GM19452 (cell line): ENCODE measurements at regions not wholly inside any gene's neighbourhood (a gene's known extent, or its start where the extent isn't known, plus 50 kb on each side); places are given as distances from the start of the nearest gene placed in this dataset.
A peak's percentile ranks its signal among the peaks of the same experiment; 100 is the strongest.

Experiments used
- ATAC-seq: cut with Tn5 transposase; IDR thresholded peaks from one replicate; pipeline ENCODE4 v1.9.1; 2021; ENCODE audit not compliant: unreplicated experiment

DNA sequence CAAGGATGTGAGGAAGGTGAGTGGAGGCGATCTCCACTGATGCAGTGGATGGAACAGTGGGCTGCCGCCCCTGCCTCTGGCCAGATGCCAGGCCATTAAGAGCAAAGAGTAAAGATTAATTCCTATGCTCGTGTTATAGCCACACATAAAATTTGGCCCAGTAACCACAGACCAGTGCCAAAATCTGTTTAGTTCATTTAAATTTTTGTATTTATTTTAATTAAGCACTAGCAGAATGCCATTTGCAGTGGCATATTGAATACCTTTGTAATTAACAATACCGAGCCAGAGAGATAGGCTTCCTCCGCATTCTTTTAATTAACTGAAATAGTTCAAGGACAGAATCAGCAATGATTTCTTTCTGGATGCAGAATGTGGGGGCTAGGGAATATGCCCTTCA is 179.8 kb downstream of the MED10 start:
- ATAC-seq = no peak

DNA sequence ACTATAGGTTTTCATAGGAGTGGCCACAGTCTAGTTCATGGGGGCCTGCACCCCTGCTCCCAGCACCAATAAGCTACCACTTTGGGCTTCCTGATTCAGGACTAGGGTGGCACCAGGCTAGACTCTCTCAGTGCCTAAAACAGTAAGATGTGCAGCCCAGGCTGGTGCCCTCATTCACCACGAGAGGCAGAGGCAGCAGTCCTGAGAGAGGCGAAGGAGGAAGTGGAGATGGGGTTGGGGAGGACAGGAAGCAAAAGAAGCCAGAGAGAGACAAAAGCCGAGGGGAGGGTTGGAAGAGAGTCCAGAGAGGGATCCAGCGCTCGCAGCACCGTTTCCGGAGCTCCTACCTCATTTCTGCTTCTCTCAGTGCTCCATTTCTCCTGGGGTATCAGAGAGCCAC is 180.9 kb downstream of the MED10 start:
- no peak for ATAC-seq

- ATAC-seq = no peak
These were observed 182.5 kb downstream of the MED10 start for GRCh38 chr5:6195711-6196358.

DNA sequence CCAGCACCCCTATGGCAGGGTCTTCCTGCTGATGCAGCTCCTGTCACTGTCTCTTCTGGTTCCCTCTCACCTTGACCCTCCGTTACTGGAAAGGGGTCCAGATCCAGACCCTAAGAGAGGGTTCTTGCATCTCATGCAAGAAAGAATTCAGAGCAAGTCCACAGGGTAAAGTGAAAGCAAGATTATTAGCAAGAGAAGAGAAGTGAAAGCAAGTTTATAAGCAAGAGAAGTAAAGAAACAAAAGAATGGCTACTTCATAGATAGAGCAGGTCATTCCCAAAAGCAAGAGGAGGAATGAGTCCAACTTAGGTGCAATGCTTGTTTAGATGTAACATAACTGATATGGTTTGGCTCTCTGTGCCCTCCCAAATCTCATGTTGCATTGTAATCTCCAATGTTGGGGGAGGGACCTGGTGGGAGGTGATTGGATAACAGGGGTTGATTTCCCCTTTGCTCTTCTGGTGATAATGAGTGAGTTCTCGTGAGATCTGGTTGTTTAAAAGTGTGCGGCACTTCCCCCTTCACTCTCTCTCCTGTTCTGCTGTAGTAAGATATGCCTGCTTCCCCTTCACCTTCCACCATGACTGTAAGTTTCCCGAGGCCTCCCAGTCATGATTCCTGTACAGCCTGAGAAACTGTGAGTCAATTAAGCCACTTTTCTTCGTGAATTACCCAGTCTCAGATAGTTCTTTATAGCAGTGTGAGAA is 183.3 kb downstream of the MED10 start:
- no peak for ATAC-seq

DNA sequence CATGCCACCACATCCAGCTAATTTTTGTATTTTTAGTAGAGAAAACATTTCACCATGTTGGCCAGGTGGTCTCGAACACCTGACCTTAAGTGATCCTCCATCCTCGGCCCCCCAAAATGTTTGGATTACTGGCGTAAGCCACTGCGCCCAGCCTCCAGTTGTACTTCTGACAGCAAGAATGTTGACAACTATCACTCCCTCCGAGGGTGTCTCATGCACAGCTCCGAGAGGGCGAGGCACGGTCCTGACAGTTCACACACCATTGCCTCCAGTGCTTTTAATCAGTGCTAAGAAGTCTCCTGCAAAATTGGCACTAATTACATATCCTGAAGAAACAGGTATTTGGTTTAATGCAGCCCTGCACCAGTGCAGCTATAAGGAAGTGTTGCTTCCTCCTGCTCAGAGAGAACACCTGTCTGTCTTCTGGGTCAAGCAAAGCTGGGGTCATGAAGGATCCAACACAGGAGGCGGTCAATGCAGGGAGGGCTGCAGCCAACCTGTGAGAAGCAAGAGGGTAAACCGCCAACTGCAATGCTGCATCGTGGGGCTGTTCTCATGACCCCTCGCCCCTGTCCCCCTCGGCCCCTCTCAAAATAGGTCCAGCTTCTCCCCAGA is 184.0 kb downstream of the MED10 start:
- ATAC-seq = no peak

DNA sequence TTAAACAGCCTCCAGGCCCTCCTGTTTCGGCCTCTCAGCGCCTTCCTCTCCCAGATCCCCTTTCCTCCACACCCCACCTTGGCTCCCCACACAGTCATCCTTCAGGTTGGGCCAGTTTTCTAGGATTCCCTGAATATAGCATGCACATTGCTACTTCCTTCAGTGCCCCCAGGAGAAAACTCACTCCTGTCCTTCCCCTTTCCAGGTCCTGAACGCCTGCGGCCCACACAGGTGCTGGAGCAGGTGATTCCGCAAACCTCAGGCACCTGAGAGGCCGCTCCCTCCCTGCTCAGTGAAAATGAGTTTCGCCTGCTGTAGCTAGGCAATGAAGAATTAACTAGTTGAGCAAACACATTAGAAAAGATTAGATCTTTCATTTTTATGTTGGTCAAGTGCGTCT is 185.0 kb downstream of the MED10 start:
- ATAC-seq = no peak

- ATAC-seq = no peak
These were observed 187.5 kb downstream of the MED10 start for GRCh38 chr5:6190838-6191237.

DNA sequence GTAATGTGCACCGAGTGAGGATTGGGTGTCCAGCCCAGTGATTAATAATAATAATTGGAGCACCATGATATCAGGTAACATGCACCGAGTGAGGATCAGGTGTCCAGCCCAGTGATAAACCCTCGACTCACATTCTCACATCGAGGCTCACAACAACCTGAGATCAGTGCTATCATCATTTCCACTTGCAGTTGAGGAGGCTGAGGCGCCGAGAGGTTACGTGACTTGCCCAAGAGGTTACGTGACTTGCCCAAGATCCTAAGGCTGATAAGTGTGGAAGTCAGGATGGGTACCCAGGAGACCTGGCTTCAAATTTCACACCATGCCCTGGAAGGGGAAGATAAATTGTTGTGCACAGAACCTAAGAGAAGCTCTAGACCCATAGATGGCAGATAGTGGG is 189.4 kb downstream of the MED10 start:
- ATAC-seq = no peak

- ATAC-seq = peak; percentile 97
These were observed 190.0 kb downstream of the MED10 start for GRCh38 chr5:6188344-6188743.

DNA sequence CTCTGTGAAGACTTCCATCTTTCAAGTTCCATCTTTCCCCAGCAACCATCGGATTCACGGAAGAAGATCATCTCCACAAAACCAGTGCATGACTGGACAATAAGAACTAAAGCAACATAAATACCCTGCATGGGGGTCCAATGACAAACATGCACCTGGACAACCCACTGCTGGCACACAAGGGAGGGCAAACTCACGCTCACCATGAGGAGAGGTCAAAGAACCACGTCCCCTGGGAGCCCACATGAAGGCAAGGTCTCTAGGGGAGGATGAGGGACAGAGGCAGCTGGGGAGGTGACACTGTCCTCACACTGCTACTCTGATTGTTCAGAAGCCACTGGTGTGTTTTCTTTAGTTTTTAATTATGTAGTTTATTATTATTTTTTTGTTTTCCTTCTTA is 190.8 kb downstream of the MED10 start:
- ATAC-seq = no peak

GRCh38 chr5:6185574-6185973 is 192.8 kb downstream of the MED10 start:
- no peak for ATAC-seq

GRCh38 chr5:6184481-6184880 is 193.9 kb downstream of the MED10 start:
- ATAC-seq = no peak

DNA sequence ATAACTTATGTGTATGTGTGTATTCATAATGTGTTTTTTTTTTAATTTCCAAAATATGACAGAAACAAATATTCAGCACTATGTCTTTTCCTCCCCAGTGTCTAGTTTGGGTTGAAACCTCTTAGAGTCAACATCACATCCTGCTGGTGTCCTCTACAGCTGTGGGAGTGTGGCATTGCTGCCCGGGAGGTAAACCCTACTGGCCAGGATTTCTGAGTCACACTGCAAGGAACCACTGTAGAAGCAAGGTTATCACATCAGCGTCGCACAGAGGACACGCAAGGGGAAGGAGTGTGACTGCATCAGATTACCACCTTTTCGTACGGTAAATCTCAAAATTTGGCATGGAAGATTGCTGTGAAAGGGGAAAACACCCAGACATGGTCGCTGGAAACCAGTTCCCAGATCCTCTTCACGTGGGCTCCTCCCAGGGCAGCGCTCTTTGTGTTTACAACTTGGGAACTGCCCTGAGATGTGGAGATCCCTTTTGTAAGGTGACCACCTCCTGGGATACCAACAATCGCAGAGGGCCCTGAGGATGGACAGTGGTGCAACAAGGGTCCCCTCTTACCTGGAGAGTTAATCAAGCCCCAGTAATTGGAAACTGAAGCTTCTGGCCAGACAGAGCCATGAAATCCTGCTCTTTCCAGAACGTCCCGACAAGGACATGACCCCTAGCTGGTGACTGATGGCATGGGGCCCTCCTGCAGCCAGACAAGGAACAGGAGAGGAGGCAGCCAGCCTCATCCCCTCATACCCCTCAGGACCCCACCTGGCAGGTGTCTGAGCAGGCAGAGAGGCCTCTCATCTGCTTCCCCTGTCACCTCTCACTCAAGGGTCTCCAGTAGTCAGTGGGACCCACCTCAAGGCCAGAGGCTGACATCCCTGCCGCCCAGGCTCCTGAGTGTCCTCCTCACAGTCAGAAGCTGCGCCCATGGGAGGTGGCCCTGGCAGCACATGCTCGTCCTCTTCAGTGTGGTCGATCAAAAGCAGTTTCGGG is 194.7 kb downstream of the MED10 start:
- ATAC-seq = no peak

GRCh38 chr5:6182271-6182815 is 196.0 kb downstream of the MED10 start:
- no peak for ATAC-seq

DNA sequence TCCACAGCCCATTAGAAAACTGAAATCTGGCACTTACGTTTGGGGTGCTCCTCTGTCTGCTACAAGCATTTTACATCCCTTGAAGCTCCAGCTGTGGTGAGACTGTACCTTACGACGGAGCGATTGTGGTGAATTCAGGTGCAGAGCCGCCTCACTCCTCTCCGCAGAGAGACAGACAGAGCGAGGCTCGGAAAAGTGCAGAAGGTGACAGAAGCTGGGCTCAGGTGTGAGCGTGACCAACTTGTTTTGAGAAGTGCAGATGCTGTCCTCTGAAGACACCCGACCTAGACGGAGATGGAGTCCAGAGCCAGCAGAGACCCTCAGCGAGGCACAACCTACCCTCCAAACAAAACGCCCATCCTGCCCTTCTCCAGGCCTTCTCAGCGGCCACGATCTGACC is 196.5 kb downstream of the MED10 start:
- ATAC-seq = no peak

DNA sequence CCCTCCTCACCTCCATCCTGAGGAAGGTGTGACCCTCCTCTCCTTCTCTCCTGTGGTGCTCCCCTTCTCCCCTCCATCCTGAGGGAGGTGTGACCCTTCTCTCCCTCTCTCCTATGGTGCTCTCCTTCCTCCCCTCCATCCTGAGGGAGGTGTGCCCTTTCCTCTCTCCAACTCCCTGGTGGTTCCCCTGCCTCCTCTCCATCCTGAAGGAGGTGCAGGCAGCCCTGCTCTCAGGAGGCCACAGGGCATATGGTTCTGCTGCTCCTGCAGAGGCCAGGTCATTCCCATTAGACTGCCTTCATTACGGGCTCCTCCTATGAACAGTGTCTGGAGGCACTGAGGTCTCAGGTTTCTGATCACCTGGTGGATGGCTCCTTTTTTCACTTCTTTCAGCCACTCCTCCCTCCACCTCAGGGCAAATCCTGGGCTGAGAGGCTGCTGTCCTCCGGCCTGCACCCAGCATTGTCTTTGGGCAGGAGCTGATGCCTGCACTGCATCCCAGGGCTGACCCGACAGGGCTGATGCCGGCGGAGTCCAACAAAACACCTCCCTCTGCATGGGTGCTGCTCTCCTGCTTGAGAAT is 197.1 kb downstream of the MED10 start:
- ATAC-seq = no peak

DNA sequence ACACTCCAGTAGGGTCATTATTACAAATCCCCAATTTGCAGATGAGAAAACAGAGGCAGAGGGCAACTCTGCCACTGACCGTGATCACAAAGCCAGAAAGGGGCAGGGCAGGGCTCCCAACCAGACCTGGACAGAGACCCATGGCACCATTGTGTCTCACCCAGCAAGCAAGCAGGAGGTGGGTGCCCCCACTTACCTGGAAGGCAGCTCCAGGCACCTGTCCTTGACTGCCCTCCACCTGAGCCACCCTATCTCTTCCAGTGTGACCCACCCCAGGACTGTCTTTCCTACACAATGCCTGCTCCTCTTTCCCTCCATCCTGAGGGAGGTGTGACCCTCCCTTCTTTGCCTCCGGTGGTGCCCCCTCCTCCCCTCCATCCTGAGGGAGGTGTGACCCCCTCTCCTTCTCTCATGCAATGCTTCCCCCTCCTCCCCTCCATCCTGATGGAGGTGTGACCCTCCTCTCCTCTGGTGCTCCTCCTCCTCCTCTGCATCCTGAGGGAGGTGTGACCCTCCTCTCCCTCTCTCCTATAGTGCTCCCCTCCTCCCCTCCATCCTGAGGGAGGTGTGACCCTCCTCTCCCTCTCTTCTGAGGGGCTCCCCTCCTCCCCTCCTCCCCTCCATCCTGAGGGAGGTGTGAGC is 198.0 kb downstream of the MED10 start:
- ATAC-seq = no peak

- ATAC-seq = no peak
These were observed 199.4 kb downstream of the MED10 start for GRCh38 chr5:6178846-6179532.

- no peak for ATAC-seq
These were observed 200.4 kb downstream of the MED10 start for GRCh38 chr5:6177926-6178325.
